Erythroblast (primary cell): ENCODE measurements at regions not wholly inside any gene's neighbourhood (a gene's known extent, or its start where the extent isn't known, plus 50 kb on each side); places are given as distances from the start of the nearest gene placed in this dataset.

Experiments used
- GATA1 ChIP-seq: IDR thresholded peaks from 2 replicates; pipeline ENCODE4 v1.6.1; 2011; ENCODE audit warnings: low read depth, mild to moderate bottlenecking, control low read depth, low read length, moderate library complexity
- POLR2A ChIP-seq: IDR thresholded peaks from 2 replicates; pipeline ENCODE4 v1.6.1; 2011; ENCODE audit warnings: mild to moderate bottlenecking, low read length

DNA sequence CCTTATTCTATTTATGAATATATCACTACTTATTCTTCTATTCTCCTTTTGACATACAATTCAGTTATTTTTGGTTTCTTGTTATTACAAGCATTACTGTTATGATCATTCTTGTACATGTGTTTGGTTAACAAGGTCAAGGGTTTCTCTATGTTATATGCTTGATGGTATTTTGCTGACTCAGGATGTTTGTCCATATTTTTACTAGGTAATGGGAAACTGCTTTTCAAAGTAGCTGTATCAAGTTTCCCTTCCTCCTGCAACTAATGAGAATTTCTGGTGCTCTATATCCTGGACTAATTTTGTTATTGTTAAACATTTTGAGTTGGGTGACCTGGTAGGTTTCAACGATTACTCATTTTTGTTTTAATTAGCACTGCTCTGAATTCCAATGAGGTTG is 841.0 kb downstream of the OTOL1 start:
- no peak for TF ChIP-seq POLR2A
- no peak for TF ChIP-seq GATA1
